Stomach smooth muscle (tissue), 2 donors: ENCODE measurements at regions not wholly inside any gene's neighbourhood (a gene's known extent, or its start where the extent isn't known, plus 50 kb on each side); places are given as distances from the start of the nearest gene placed in this dataset.
"Not testable (repeated sequence)": the region's sequence is repeated elsewhere in the genome, so short reads cannot be mapped to it uniquely, and the experiment has no call there.

Experiments
- H3K27ac ChIP-seq: one replicate; pipeline ENCODE4 v1.7.0; 2013; ENCODE audit warnings: mild to moderate bottlenecking, low read length, inconsistent platforms
- H3K27me3 ChIP-seq, 2 donors: one replicate each; pipeline ENCODE4 v1.7.0; 2013; ENCODE audit warnings: low read length in 2 of 2; ENCODE audit not compliant: insufficient read depth in 2 of 2, control insufficient read depth in 1 of 2
- H3K36me3 ChIP-seq, 2 donors: one replicate each; pipeline ENCODE4 v1.7.0; 2013; ENCODE audit warnings: low read length in 2 of 2; ENCODE audit not compliant: control insufficient read depth in 2 of 2, insufficient read depth in 2 of 2
- H3K4me1 ChIP-seq: one replicate; pipeline ENCODE4 v1.7.0; 2013; ENCODE audit warnings: low read length; ENCODE audit not compliant: control insufficient read depth, insufficient read depth
- H3K4me3 ChIP-seq, 2 donors: one replicate each; pipeline ENCODE4 v1.7.0; 2013; ENCODE audit warnings: low read length in 2 of 2
- H3K9ac ChIP-seq, 2 donors: one replicate each; pipeline ENCODE4 v1.7.0; 2013; ENCODE audit warnings: low read length in 2 of 2, mild to moderate bottlenecking in 1 of 2
- H3K9me3 ChIP-seq, 2 donors: one replicate each; pipeline ENCODE4 v1.7.0; 2013; ENCODE audit warnings: low read length in 2 of 2; ENCODE audit not compliant: control insufficient read depth in 2 of 2
- donor health status: healthy.
- donor health status: Pancreatic carcinoma.

GRCh38 chr7:128561116-128561722 lies 84.7 kb downstream of the METTL2B start:
- H3K27ac ChIP-seq = not testable (repeated sequence)

GRCh38 chr7:128562795-128563194 lies 86.2 kb downstream of the METTL2B start:
- H3K27ac ChIP-seq, H3K27me3 ChIP-seq, H3K4me1 ChIP-seq, H3K36me3 ChIP-seq, H3K9ac ChIP-seq, H3K9me3 ChIP-seq, H3K4me3 ChIP-seq: not testable (repeated sequence)

More at GRCh38 chr7:128561116-128561722, 84.7 kb downstream of the METTL2B start:
- not testable (repeated sequence) for H3K36me3 ChIP-seq, H3K9me3 ChIP-seq, H3K4me1 ChIP-seq, H3K4me3 ChIP-seq, H3K9ac ChIP-seq, H3K27me3 ChIP-seq

GRCh38 chr7:128564123-128564700 lies 87.7 kb downstream of the METTL2B start:
- H3K4me3 ChIP-seq, H3K9ac ChIP-seq, H3K4me1 ChIP-seq, H3K27ac ChIP-seq, H3K36me3 ChIP-seq, H3K9me3 ChIP-seq, H3K27me3 ChIP-seq: not testable (repeated sequence)

- H3K4me1 ChIP-seq, H3K36me3 ChIP-seq, H3K9ac ChIP-seq, H3K9me3 ChIP-seq, H3K4me3 ChIP-seq, H3K27me3 ChIP-seq, H3K27ac ChIP-seq: not testable (repeated sequence)
Measured at GRCh38 chr7:128564932-128565864, 88.7 kb downstream of the METTL2B start.

- not testable (repeated sequence) for H3K27me3 ChIP-seq, H3K27ac ChIP-seq, H3K4me3 ChIP-seq
Measured at GRCh38 chr7:128575277-128575676, 96.8 kb upstream of the GARIN1A start.

GRCh38 chr7:128576953-128577352 lies 95.1 kb upstream of the GARIN1A start:
- not testable (repeated sequence) for H3K36me3 ChIP-seq, H3K9ac ChIP-seq, H3K4me3 ChIP-seq, H3K4me1 ChIP-seq, H3K27me3 ChIP-seq, H3K9me3 ChIP-seq, H3K27ac ChIP-seq

More at GRCh38 chr7:128575277-128575676, 96.8 kb upstream of the GARIN1A start:
- not testable (repeated sequence) for H3K9me3 ChIP-seq, H3K4me1 ChIP-seq, H3K9ac ChIP-seq, H3K36me3 ChIP-seq

- not testable (repeated sequence) for H3K9ac ChIP-seq, H3K27me3 ChIP-seq, H3K9me3 ChIP-seq, H3K27ac ChIP-seq, H3K4me1 ChIP-seq, H3K4me3 ChIP-seq, H3K36me3 ChIP-seq
Measured at GRCh38 chr7:128579843-128580242, 92.2 kb upstream of the GARIN1A start.

- not testable (repeated sequence) for H3K9me3 ChIP-seq, H3K36me3 ChIP-seq, H3K9ac ChIP-seq, H3K4me1 ChIP-seq, H3K4me3 ChIP-seq, H3K27me3 ChIP-seq, H3K27ac ChIP-seq
Measured at GRCh38 chr7:128581100-128581499, 91.0 kb upstream of the GARIN1A start.

- not testable (repeated sequence) for H3K9me3 ChIP-seq, H3K27me3 ChIP-seq, H3K36me3 ChIP-seq, H3K9ac ChIP-seq, H3K4me1 ChIP-seq, H3K27ac ChIP-seq, H3K4me3 ChIP-seq
Measured at GRCh38 chr7:128581825-128582561, 90.1 kb upstream of the GARIN1A start.

GRCh38 chr7:128586715-128587114 lies 85.4 kb upstream of the GARIN1A start:
- H3K4me3 ChIP-seq, H3K9ac ChIP-seq, H3K27me3 ChIP-seq, H3K9me3 ChIP-seq, H3K36me3 ChIP-seq, H3K27ac ChIP-seq, H3K4me1 ChIP-seq: not testable (repeated sequence)
